Renal cortical epithelial cell (primary cell): ENCODE measurements at regions not wholly inside any gene's neighbourhood (a gene's known extent, or its start where the extent isn't known, plus 50 kb on each side); places are given as distances from the start of the nearest gene placed in this dataset.
A peak's percentile ranks its signal among the peaks of the same experiment; 100 is the strongest.

ENCODE experiments used
- DNase-seq: peaks from one replicate; pipeline ENCODE4 v3.0.0-alpha.2; 2011; ENCODE audit warnings: low read depth

- no peak for DNase-seq
Observed at GRCh38 chr6:106035655-106036054, 50.5 kb upstream of the PRDM1 start.

- no peak for DNase-seq
Observed at GRCh38 chr6:106033806-106034205, 52.3 kb upstream of the PRDM1 start.

- DNase-seq: no peak
Observed at GRCh38 chr6:106027758-106028157, 58.4 kb upstream of the PRDM1 start.

GRCh38 chr6:106026748-106027715 lies 59.1 kb upstream of the PRDM1 start:
- no peak for DNase-seq

GRCh38 chr6:106025655-106026054 lies 60.5 kb upstream of the PRDM1 start:
- DNase-seq: no peak

- DNase-seq: no peak
Observed at GRCh38 chr6:106022801-106023200, 63.3 kb upstream of the PRDM1 start.

GRCh38 chr6:106017454-106017853 lies 68.7 kb upstream of the PRDM1 start:
- DNase-seq: no peak

GRCh38 chr6:106014955-106015354 lies 71.2 kb upstream of the PRDM1 start:
- no peak for DNase-seq

GRCh38 chr6:106011476-106011875 lies 74.7 kb upstream of the PRDM1 start:
- DNase-seq: no peak

GRCh38 chr6:106005954-106006353 lies 80.2 kb upstream of the PRDM1 start:
- no peak for DNase-seq

- no peak for DNase-seq
Observed at GRCh38 chr6:106005013-106005412, 81.1 kb upstream of the PRDM1 start.

- no peak for DNase-seq
Observed at GRCh38 chr6:106003268-106003987, 82.7 kb upstream of the PRDM1 start.

- no peak for DNase-seq
Observed at GRCh38 chr6:106002005-106002404, 84.1 kb upstream of the PRDM1 start.

GRCh38 chr6:106000935-106001334 lies 85.2 kb upstream of the PRDM1 start:
- no peak for DNase-seq

- DNase-seq: no peak
Observed at GRCh38 chr6:105997482-105997881, 88.7 kb upstream of the PRDM1 start.

GRCh38 chr6:105995391-105995865 lies 90.7 kb upstream of the PRDM1 start:
- no peak for DNase-seq

- no peak for DNase-seq
Observed at GRCh38 chr6:105994591-105995390, 91.3 kb upstream of the PRDM1 start.

GRCh38 chr6:105994118-105994590 lies 92.0 kb upstream of the PRDM1 start:
- no peak for DNase-seq

GRCh38 chr6:105993341-105994117 lies 92.6 kb upstream of the PRDM1 start:
- no peak for DNase-seq

GRCh38 chr6:105992315-105992961 lies 93.7 kb upstream of the PRDM1 start:
- DNase-seq: peak; percentile 44
